ENCODE measurements at regions not wholly inside any gene's neighbourhood (a gene's known extent, or its start where the extent isn't known, plus 50 kb on each side); places are given as distances from the start of the nearest gene placed in this dataset.

- DNase-seq: no peak
These were observed 110.3 kb downstream of the LSM3 start for GRCh38 chr3:14288833-14289451.

GRCh38 chr3:14289590-14290461 is 111.2 kb downstream of the LSM3 start:
- DNase-seq: no peak

GRCh38 chr3:14290631-14291385 is 111.6 kb upstream of the SLC6A6 start:
- DNase-seq: no peak

- no peak for DNase-seq
These were observed 107.4 kb upstream of the SLC6A6 start for GRCh38 chr3:14295037-14295436.

- no peak for DNase-seq
These were observed 106.6 kb upstream of the SLC6A6 start for GRCh38 chr3:14295801-14296200.

- no peak for DNase-seq
These were observed 105.1 kb upstream of the SLC6A6 start for GRCh38 chr3:14297305-14297704.

- no peak for DNase-seq
These were observed 104.6 kb upstream of the SLC6A6 start for GRCh38 chr3:14297784-14298236.

GRCh38 chr3:14298442-14298841 is 104.0 kb upstream of the SLC6A6 start:
- DNase-seq: no peak

- no peak for DNase-seq
These were observed 103.3 kb upstream of the SLC6A6 start for GRCh38 chr3:14298991-14299555.

- no peak for DNase-seq
These were observed 102.6 kb upstream of the SLC6A6 start for GRCh38 chr3:14299767-14300166.

GRCh38 chr3:14300721-14301399 is 101.5 kb upstream of the SLC6A6 start:
- DNase-seq: no peak

- DNase-seq: no peak
These were observed 100.8 kb upstream of the SLC6A6 start for GRCh38 chr3:14301558-14301957.

- no peak for DNase-seq
These were observed 98.9 kb upstream of the SLC6A6 start for GRCh38 chr3:14303336-14304100.

- no peak for DNase-seq
These were observed 98.0 kb upstream of the SLC6A6 start for GRCh38 chr3:14304101-14305045.

- no peak for DNase-seq
These were observed 97.1 kb upstream of the SLC6A6 start for GRCh38 chr3:14305324-14305723.

GRCh38 chr3:14306142-14306541 is 96.3 kb upstream of the SLC6A6 start:
- no peak for DNase-seq

GRCh38 chr3:14307656-14308302 is 94.6 kb upstream of the SLC6A6 start:
- no peak for DNase-seq

GRCh38 chr3:14311729-14312128 is 90.7 kb upstream of the SLC6A6 start:
- no peak for DNase-seq

- no peak for DNase-seq
These were observed 90.0 kb upstream of the SLC6A6 start for GRCh38 chr3:14312375-14312774.

GRCh38 chr3:14317057-14317553 is 85.3 kb upstream of the SLC6A6 start:
- DNase-seq: no peak

Measured in NCI-H774 (cell line).